NCI-H1417 treated with DMSO at 0.1 percent for 48 hours (cell line): ENCODE measurements at regions not wholly inside any gene's neighbourhood (a gene's known extent, or its start where the extent isn't known, plus 50 kb on each side); places are given as distances from the start of the nearest gene placed in this dataset.
"Not testable (repeated sequence)": the region's sequence is repeated elsewhere in the genome, so short reads cannot be mapped to it uniquely, and the experiment has no call there.

Experiments
- DNase-seq: peaks from one replicate; lab custom pipeline; 2025; lab: John Stamatoyannopoulos, UW

GRCh38 chr4:134145369-134145768 is 56.2 kb downstream of the PABPC4L start:
- DNase-seq: no peak

GRCh38 chr4:134144337-134144736 is 57.3 kb downstream of the PABPC4L start:
- peak; percentile 47 for DNase-seq

- DNase-seq: no peak
Measured at GRCh38 chr4:134141728-134142127, 59.9 kb downstream of the PABPC4L start.

- DNase-seq: peak; percentile 42
Measured at GRCh38 chr4:134139188-134139587, 62.4 kb downstream of the PABPC4L start.

- no peak for DNase-seq
Measured at GRCh38 chr4:134132086-134132783, 69.4 kb downstream of the PABPC4L start.

- no peak for DNase-seq
Measured at GRCh38 chr4:134126955-134127354, 74.6 kb downstream of the PABPC4L start.

GRCh38 chr4:134126000-134126560 is 75.5 kb downstream of the PABPC4L start:
- DNase-seq: no peak

GRCh38 chr4:134122903-134123302 is 78.7 kb downstream of the PABPC4L start:
- DNase-seq: no peak

GRCh38 chr4:134117392-134118183 is 84.0 kb downstream of the PABPC4L start:
- no peak for DNase-seq

- DNase-seq: no peak
Measured at GRCh38 chr4:134089885-134090284, 111.7 kb downstream of the PABPC4L start.

GRCh38 chr4:134085496-134085895 is 116.1 kb downstream of the PABPC4L start:
- no peak for DNase-seq

GRCh38 chr4:134079085-134079484 is 122.5 kb downstream of the PABPC4L start:
- not testable (repeated sequence) for DNase-seq

GRCh38 chr4:134078230-134078914 is 123.2 kb downstream of the PABPC4L start:
- no peak for DNase-seq

- DNase-seq: no peak
Measured at GRCh38 chr4:134073711-134074110, 127.9 kb downstream of the PABPC4L start.

- no peak for DNase-seq
Measured at GRCh38 chr4:134072137-134072536, 129.5 kb downstream of the PABPC4L start.

- DNase-seq: no peak
Measured at GRCh38 chr4:134070174-134070573, 131.4 kb downstream of the PABPC4L start.

GRCh38 chr4:134057356-134057755 is 144.2 kb downstream of the PABPC4L start:
- no peak for DNase-seq

GRCh38 chr4:134046221-134046620 is 155.4 kb downstream of the PABPC4L start:
- not testable (repeated sequence) for DNase-seq

- no peak for DNase-seq
Measured at GRCh38 chr4:134045411-134045810, 156.2 kb downstream of the PABPC4L start.

GRCh38 chr4:134043266-134043665 is 158.3 kb downstream of the PABPC4L start:
- DNase-seq: no peak

GRCh38 chr4:134028421-134028820 is 173.2 kb downstream of the PABPC4L start:
- DNase-seq: no peak

GRCh38 chr4:134027931-134028330 is 173.7 kb downstream of the PABPC4L start:
- no peak for DNase-seq
